Forelimb muscle (tissue), 1 donor: ENCODE measurements at regions not wholly inside any gene's neighbourhood (a gene's known extent, or its start where the extent isn't known, plus 50 kb on each side); places are given as distances from the start of the nearest gene placed in this dataset.

Experiments
- DNase-seq: peaks from one replicate; pipeline ENCODE4 v3.0.0-alpha.2; 2013; ENCODE audit warnings: low read depth

GRCh38 chr10:116006508-116006907 lies 266.5 kb downstream of the GFRA1 start:
- no peak for DNase-seq

- no peak for DNase-seq
Measured at GRCh38 chr10:116005301-116005700, 267.7 kb downstream of the GFRA1 start.

- DNase-seq = no peak
Measured at GRCh38 chr10:116002735-116003134, 270.3 kb downstream of the GFRA1 start.

- DNase-seq = no peak
Measured at GRCh38 chr10:116001976-116002375, 271.0 kb downstream of the GFRA1 start.

- DNase-seq = peak; percentile 84
Measured at GRCh38 chr10:116001262-116001857, 271.6 kb downstream of the GFRA1 start.

GRCh38 chr10:116000151-116000842 lies 272.7 kb downstream of the GFRA1 start:
- no peak for DNase-seq
